ENCODE measurements at regions not wholly inside any gene's neighbourhood (a gene's known extent, or its start where the extent isn't known, plus 50 kb on each side); places are given as distances from the start of the nearest gene placed in this dataset.
"Not testable (repeated sequence)": the region's sequence is repeated elsewhere in the genome, so short reads cannot be mapped to it uniquely, and the experiment has no call there.

- WGBS, 4 donors: 46 to 56% (median 49%) methylated on average over 5 to 8 of the region's 8 CpGs
- Histone ChIP-seq H3K27me3 (no peaks in the 10 kb centered on the region), H3K4me3 (no peak overlapping the region), H3K27ac (no peak overlapping the region), H3K4me1 (replicated peaks in 1 of 2) (no peaks in the 10 kb centered on the region), H3K36me3 (replicated peaks in 1 of 2) (no peaks in the 10 kb centered on the region), H3K9me3 (replicated peaks in 1 of 3) (no peaks in the 10 kb centered on the region)
- DNase-seq: no peak
- intact Hi-C loops (cut with DNase I): no loop called here
- TF ChIP-seq POLR2A (IDR thresholded peaks at IDR 0.05) (no peak), CTCF (IDR thresholded peaks at IDR 0.05) (no peak)
Observed at GRCh38 chr11:135019343-135019871, 607.4 kb upstream of the B3GAT1 start.

DNA sequence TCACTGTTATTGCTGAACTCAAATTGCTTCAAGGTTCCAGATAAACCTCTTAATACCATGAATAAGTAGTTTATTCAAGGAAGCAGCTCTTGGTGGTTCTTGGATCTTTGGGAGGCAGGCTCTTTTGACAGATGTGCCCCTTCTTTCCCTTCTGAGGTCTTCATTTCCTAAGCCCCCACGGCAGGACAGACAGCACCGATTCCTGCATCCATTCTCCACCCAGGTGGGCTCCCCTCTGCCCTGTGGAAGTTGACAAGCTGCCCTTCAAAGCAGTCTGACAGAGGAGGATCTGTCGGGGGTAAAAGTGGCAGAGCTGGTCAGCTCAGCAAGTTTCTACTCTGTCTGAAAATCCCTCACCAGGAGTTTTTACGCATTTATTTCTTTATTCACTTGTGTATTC lies 605.3 kb upstream of the B3GAT1 start:
- H3K4me3 ChIP-seq: no peak overlapping the region
- TF ChIP-seq POLR2A (IDR thresholded peaks at IDR 0.05) (no peak), CTCF (IDR thresholded peaks at IDR 0.05) (no peak)
- no peaks in the 10 kb centered on the region for H3K9me3 ChIP-seq (replicated peaks in 1 of 3)
- H3K27me3 ChIP-seq: no peaks in the 10 kb centered on the region
- H3K36me3 ChIP-seq (replicated peaks in 1 of 2): no peaks in the 10 kb centered on the region
- no peaks in the 10 kb centered on the region for H3K4me1 ChIP-seq (replicated peaks in 1 of 2)
- 67 to 84% (median 70%) methylated on average over 4 of the region's 4 CpGs for WGBS, 4 donors
- DNase-seq: no peak
- intact Hi-C loops (cut with DNase I): no loop called here
- H3K27ac ChIP-seq: no peak overlapping the region

GRCh38 chr11:135015966-135016365 lies 603.9 kb upstream of the B3GAT1 start:
- Histone ChIP-seq H3K36me3 (replicated peaks in 1 of 2) (no peaks in the 10 kb centered on the region), H3K27ac (no peak overlapping the region), H3K4me1 (replicated peaks in 1 of 2) (no peaks in the 10 kb centered on the region), H3K4me3 (no peak overlapping the region), H3K9me3 (replicated peaks in 1 of 3) (no peaks in the 10 kb centered on the region), H3K27me3 (no peaks in the 10 kb centered on the region)
- 67 to 87% (median 74%) methylated on average over 3 of the region's 3 CpGs for WGBS, 4 donors
- TF ChIP-seq CTCF (IDR thresholded peaks at IDR 0.05) (no peak), POLR2A (IDR thresholded peaks at IDR 0.05) (no peak)
- intact Hi-C loops (cut with DNase I): no loop called here
- no peak for DNase-seq

DNA sequence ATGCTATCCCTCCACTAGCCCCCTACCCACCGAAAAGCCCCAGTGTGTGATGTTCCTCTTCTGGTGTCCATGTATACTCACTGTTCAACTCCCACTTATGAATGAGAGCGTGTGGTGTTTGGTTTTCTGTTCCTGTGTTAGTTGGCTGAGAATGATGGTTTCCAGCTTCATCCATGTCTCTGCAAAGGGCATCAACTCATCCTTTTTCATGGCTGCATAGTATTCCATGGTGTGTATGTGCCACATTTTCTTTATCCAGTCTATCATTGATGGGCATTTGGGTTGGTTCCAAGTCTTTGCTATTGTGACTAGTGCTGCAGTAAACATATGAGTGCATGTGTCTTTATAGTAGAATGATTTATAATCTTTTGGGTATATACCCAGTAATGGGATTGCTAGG lies 599.3 kb upstream of the B3GAT1 start:
- DNase-seq; H3K36me3 ChIP-seq (replicated peaks in 1 of 2); H3K27ac ChIP-seq; H3K4me1 ChIP-seq (replicated peaks in 1 of 2); intact Hi-C loops (cut with DNase I); H3K4me3 ChIP-seq; H3K27me3 ChIP-seq; H3K9me3 ChIP-seq (replicated peaks in 1 of 3): not testable (repeated sequence)
- 78 to 94% (median 86%) methylated on average over 2 of the region's 2 CpGs for WGBS, 4 donors

DNA sequence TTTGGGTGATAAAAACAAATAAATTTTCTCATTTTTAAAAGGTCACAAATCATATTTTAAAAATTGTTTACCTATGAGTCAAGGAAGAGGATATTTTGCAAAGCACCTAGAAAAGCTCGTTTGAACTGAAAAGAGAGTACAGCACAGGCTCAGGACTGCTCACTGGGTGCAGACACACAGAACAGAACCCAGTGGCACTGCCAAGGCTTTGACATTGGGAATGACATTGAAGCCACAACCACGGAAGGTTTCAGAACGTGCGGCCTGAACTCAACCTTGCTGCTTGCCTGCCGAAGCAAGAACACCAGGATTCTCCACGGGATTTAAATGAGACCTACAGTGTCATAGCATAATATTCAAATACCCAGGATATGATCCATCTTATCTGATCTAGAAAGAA lies 597.1 kb upstream of the B3GAT1 start:
- Histone ChIP-seq H3K4me3 (no peak overlapping the region), H3K9me3 (replicated peaks in 1 of 3) (no peaks in the 10 kb centered on the region), H3K27me3 (no peaks in the 10 kb centered on the region), H3K36me3 (replicated peaks in 1 of 2) (no peaks in the 10 kb centered on the region), H3K27ac (no peak overlapping the region), H3K4me1 (replicated peaks in 1 of 2) (no peaks in the 10 kb centered on the region)
- intact Hi-C loops (cut with DNase I): no loop called here
- no peak for DNase-seq
- 39 to 56% (median 45%) methylated on average over 6 of the region's 6 CpGs for WGBS, 4 donors
- TF ChIP-seq CTCF (IDR thresholded peaks at IDR 0.05): no peak
- TF ChIP-seq POLR2A (IDR thresholded peaks at IDR 0.05): no peak

Measured in adrenal gland (tissue), 9 donors.